Gastrocnemius medialis (tissue), 4 donors: ENCODE measurements at regions not wholly inside any gene's neighbourhood (a gene's known extent, or its start where the extent isn't known, plus 50 kb on each side); places are given as distances from the start of the nearest gene placed in this dataset.

Experiments
- POLR2A ChIP-seq, 2 donors: fragments of 450-650 bp; IDR thresholded peaks; one replicate each; pipeline ENCODE4 v1.6.1; 2017; ENCODE audit warnings: antibody characterized with exemption in 2 of 2, mild to moderate bottlenecking in 2 of 2, moderate library complexity in 2 of 2
- TF ChIP-seq, protein P1 (sequence below), 5 experiments: fragments of 450-650 bp in 3 of 5; fragments of 200-600 bp in 2 of 5; sonication (generic) in 2 of 5; IDR thresholded peaks in 4 of 5; conservative IDR thresholded peaks in 1 of 5; 1 replicate in 4 of 5; 2 replicates in 1 of 5; pipeline ENCODE4 v1.5.1; 2016 to 2019; ENCODE audit warnings: antibody characterized with exemption in 5 of 5, mild to moderate bottlenecking in 3 of 5, moderate library complexity in 3 of 5

DNA sequence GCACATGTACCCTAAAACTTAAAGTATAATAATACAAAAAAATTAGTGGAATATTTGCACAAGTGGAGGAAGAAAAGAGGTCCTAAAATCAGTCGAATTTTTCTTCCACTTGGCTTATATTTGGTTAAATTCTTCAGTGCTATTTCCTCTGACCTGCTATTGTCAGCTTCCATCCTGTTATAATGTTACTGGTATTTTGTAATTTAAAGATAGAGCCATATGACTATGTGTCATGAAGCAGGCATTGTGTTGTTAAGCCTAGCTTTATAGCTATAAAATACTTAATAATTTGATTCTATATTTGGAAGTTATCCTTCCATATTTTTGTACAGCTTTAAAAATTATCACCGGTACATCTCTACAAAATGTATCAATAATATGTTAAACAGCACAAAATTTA is 455.9 kb upstream of the MARCKS start:
- TF ChIP-seq, protein P1, sequence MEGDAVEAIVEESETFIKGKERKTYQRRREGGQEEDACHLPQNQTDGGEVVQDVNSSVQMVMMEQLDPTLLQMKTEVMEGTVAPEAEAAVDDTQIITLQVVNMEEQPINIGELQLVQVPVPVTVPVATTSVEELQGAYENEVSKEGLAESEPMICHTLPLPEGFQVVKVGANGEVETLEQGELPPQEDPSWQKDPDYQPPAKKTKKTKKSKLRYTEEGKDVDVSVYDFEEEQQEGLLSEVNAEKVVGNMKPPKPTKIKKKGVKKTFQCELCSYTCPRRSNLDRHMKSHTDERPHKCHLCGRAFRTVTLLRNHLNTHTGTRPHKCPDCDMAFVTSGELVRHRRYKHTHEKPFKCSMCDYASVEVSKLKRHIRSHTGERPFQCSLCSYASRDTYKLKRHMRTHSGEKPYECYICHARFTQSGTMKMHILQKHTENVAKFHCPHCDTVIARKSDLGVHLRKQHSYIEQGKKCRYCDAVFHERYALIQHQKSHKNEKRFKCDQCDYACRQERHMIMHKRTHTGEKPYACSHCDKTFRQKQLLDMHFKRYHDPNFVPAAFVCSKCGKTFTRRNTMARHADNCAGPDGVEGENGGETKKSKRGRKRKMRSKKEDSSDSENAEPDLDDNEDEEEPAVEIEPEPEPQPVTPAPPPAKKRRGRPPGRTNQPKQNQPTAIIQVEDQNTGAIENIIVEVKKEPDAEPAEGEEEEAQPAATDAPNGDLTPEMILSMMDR (IDR thresholded peaks at IDR 0.05 in 4 of 5, conservative IDR thresholded peaks at IDR 0.05 in 1 of 5) = no peak
- no peak for TF ChIP-seq POLR2A (IDR thresholded peaks at IDR 0.05)
